NCI-H2196 treated with DMSO at 0.1 percent for 48 hours (cell line): ENCODE measurements at regions not wholly inside any gene's neighbourhood (a gene's known extent, or its start where the extent isn't known, plus 50 kb on each side); places are given as distances from the start of the nearest gene placed in this dataset.

ENCODE experiments used
- DNase-seq: peaks from one replicate; lab custom pipeline; 2025; ENCODE audit not compliant: unreplicated experiment; lab: John Stamatoyannopoulos, UW

- DNase-seq, result no peak
Measured at GRCh38 chr4:36704289-36704688, 422.9 kb downstream of the DTHD1 start.

GRCh38 chr4:36709991-36710390 is 428.6 kb downstream of the DTHD1 start:
- no peak for DNase-seq

DNA sequence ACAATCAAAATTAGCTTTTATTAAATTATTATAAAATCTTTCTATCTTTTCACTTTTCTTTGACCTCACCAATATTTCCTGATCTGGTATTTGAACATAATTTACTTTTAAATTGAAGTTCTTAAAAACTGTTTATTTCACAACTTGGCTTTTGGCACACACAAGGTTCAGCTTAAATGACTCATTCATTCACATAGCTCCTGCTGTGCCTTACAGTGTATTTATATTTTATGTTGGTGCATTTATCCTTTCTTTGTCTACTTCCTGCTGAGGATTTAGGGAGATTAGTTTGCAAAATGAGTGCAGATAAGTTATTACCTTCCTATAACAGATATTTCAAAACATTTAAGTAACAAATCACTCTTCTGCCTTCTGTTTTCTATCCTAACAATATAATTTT is 430.6 kb downstream of the DTHD1 start:
- DNase-seq, result no peak

- no peak for DNase-seq
Measured at GRCh38 chr4:36716874-36717273, 435.5 kb downstream of the DTHD1 start.

GRCh38 chr4:36719425-36719824 is 438.0 kb downstream of the DTHD1 start:
- no peak for DNase-seq

- DNase-seq, result no peak
Measured at GRCh38 chr4:36722986-36723385, 441.6 kb downstream of the DTHD1 start.

- DNase-seq, result no peak
Measured at GRCh38 chr4:36734334-36734733, 452.9 kb downstream of the DTHD1 start.

DNA sequence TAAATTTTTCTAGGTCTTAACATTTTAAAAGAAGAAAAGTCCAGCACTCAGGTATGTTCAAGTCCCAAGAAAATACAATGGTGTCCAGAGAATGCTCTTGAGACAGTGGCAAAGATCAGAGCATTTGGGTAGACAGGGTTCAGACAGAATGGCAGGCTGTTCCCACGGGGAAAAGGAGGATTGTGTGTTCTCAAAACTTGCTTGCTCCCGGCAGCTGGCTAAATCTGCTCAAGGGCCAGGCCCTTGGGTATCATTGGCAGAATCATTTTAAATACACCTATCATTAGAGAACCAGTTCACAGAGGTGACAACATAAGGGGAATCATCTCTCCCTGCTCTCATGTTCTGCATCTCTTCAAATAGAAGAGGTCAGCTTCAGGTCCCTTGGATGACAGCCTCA is 456.3 kb downstream of the DTHD1 start:
- DNase-seq, result no peak

GRCh38 chr4:36740796-36741310 is 459.4 kb downstream of the DTHD1 start:
- no peak for DNase-seq

DNA sequence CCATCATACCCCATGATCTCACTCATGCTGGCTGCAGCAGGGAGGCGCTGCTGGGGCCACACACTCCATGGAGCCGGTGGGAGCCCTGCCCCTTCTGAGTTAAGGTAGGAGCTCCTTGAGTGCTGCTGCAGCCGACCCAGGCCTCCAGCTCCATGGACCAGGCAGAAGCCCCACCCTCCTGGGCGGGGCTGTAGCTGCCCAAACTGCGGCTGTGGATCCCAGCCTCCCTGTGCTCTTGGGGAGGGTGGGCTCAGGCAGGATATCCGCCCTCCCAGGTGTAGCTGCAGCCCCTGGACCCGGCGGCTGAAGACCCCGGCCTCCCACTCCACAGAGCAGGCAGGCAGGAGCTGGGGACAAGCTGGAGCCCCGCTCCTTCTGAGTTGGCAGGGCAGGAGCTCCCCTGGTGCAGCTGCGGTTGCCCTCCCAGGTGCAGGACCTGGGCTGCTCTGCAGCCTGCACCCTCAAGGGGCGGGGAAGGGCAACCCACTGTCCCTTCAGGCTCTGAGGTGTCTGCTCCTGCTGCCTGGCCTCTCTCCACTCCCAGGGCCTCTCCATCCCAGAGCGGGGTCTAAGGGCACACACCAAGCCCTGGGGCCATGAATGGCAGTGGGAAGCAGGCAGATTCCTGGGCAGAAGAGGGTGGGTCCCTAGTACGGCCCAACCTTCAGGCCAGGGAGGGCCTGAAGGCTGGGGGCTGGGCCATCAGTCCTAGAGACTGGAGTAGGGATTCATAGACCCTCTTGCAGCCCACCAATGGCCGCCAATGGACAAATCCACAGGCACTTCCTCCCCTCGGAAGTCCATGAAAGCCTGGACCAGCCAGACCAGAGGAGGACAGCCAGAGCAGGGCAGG is 466.1 kb downstream of the DTHD1 start:
- DNase-seq, result no peak

DNA sequence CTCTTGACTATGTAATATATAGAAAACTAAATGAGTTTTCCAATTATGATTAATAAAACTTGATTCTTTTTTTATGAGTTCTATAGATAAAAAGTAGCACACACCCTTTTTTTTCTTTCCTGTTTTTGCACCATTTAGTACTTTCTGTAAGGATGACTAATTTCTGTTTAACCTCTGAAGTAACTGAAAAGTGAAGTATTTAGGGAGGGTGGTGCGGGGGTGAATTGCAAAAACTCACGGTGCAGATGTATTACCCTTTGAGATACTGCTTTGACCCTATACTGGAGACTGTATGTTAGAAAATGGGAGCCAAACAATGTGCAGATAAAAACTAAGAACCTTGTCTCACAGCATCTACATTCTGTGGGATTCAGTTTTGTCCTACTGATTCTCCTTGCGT is 471.6 kb downstream of the DTHD1 start:
- DNase-seq, result no peak

DNA sequence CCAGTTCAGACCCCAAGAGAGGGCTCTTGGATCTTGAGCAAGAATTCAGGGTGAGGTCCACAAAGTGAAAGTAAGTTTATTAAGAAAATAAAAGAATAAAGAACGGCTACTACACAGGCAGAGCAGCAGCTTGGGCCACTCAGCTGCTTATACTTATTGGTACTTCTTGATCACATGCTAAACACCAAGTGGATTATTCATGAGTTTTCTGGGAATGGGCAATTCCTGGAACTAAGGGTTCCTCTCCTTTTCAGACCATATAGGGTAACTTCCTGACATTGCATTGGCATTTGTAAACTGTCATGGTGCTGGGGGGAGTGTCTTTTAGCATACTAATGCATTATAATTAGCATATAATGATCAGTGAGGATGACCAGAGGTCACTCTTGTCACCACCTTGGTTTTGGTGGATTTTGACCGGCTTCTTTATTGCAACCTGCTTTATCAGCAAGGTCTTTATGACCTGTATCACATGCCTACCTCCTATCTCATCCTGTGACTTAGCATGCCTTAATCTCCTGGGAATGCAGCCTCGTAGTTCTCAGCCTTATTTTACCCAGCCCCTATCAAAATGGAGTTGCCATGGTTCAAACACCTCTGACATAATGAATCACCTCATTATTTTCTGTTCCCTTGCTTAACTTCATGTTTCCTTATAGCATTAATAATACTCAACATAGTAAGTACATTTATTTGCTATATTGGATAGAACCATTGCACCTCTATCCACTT is 476.3 kb downstream of the DTHD1 start:
- DNase-seq, result no peak

DNA sequence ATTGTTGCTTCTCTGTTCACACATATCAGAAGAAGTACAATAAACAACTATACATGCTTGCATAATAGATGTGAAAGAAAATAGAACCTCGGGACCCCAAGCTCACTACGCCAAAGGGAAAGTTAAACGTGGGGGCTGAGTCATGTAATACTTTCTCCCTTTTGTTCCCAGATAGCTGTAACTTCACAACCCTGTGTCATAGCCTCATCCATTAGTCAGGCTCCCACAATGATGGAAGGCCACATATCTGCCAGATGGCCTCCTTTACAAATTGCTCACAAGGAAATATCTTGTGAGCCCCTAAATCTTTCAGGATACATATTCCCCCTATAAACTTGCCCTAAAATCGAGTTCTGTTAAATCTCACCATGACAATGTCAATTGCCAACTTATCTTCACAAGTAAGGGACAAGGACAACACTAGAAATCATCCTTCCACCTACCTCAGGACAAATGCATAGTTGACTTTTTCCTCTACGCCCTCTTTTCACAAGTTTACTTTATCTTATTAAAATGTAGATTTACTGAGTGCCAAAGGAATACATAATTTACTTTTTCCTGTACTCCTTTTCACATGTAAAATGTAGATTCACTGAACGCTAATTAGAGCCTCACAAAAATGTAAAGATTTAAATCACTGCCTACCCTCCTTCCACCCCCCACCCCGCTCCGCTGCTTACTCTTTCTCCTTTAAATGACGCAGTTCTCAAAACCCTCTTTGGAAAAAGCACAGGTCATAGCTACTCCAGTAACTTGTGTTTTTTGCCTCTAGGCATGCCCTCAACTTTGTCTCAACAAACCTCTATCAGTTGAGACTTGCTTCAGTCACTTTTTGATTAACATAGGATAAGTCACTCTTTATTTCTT is 477.1 kb downstream of the DTHD1 start:
- no peak for DNase-seq

GRCh38 chr4:36761607-36762006 is 480.2 kb downstream of the DTHD1 start:
- no peak for DNase-seq

DNA sequence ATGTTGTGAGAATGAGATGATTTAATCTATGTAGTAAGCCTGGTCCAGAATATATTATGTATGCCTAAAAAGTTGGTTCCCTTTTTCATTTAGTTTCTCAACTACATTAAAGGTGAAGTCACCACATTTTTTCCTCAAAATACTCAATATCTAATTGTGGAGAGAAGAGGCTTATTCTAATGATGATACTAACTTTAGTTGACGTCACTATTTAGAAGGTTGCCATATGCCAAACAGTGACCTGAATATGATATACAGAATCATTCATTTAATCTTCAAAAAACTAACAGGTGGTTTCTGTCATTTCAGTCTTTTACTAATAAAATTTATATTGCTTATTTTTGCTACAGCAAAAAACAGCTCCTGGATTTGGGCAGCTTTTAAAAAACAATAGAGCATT is 480.7 kb upstream of the NWD2 start:
- DNase-seq, result no peak

GRCh38 chr4:36767596-36767995 is 476.9 kb upstream of the NWD2 start:
- no peak for DNase-seq

DNA sequence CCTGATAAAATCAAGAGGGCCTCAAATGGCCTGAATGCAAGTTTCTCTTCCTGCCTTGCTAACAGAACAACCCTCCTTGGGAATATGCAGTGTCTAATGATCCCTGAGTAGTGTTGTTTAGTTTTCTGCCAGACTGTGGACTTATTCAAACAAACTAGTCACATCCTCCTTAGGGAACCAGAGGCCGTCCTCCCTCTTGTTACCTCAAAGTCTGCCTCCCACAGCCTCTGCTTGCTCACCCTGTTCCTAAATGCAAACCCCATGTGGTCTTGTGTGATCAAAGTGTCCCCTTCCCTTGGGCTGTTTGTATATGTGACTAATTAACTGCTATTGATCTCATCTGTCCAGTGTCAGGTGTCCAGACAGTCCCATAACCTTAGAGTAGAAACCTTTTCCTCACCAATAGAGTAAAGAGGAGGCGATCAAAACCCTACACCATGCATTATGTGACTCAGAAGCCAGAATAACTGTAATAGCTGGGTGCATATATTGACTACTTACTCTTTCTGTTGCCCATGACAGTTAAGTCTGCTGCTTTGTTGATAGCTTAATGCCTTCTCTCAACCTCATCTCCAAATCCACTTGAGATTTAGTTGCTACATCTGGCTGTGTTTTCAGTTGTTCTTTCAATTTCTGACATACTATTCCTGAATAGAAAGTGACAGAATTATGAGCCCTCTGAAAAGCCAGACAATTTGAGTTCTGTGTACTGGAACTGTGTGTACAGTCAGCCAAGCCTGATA is 473.0 kb upstream of the NWD2 start:
- DNase-seq, result no peak

- no peak for DNase-seq
Measured at GRCh38 chr4:36772154-36772516, 472.4 kb upstream of the NWD2 start.

DNA sequence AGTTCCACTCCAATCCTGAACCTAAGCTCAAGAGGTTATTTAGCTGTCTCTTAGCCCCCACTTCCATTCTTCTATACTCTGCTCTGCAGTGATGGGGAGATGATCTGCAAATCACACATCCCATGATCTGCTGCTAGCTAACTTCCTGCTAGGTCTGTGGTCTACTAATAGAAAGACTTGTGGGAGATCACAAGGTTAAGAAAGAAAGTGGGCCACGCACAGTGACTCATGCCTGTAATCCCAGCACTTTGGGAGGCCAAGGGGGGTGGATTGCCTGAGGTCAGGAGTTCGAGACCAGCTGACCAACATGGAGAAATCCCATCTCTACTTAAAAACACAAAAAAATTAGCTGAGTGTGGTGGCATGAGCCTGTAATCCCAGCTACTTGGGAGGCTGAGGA is 471.1 kb upstream of the NWD2 start:
- DNase-seq, result no peak

- DNase-seq, result no peak
Measured at GRCh38 chr4:36775544-36775943, 469.0 kb upstream of the NWD2 start.

DNA sequence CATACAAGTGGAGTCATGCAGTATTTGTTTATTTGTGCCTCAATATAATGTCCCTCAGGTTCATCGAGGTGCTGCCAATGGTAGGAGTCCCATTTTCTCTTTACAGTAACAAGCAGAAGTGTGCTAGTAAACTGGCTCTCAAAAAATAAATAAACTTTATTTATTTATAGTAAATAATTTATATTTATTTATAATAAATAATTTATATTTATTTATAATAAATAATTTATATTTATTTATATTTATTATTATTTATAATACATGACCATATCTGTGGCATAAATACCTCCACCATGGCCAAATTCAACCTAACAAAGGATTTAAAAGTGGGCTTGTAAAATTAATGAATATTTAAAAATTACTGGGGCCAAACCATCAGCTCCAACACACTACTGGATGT is 464.9 kb upstream of the NWD2 start:
- no peak for DNase-seq
